Mesodermal cell (in vitro differentiated cells): ENCODE measurements at regions not wholly inside any gene's neighbourhood (a gene's known extent, or its start where the extent isn't known, plus 50 kb on each side); places are given as distances from the start of the nearest gene placed in this dataset.

Experiments
- H3K27ac ChIP-seq: 2 replicates; pipeline ENCODE4 v1.7.0; 2013; ENCODE audit warnings: mild to moderate bottlenecking, low read depth, low read length, moderate library complexity; ENCODE audit not compliant: severe bottlenecking
- H3K36me3 ChIP-seq: 2 replicates; pipeline ENCODE4 v1.7.1; 2013; ENCODE audit warnings: mild to moderate bottlenecking, low read length, moderate library complexity; ENCODE audit not compliant: control insufficient read depth, insufficient read depth
- H3K4me1 ChIP-seq: one replicate; pipeline ENCODE4 v1.7.1; 2013; ENCODE audit warnings: mild to moderate bottlenecking, low read length; ENCODE audit not compliant: insufficient read depth, control insufficient read depth, poor library complexity, severe bottlenecking
- H3K4me3 ChIP-seq: 2 replicates; pipeline ENCODE4 v1.7.0; 2013; ENCODE audit warnings: low read length, control low read depth, mild to moderate bottlenecking; ENCODE audit not compliant: insufficient read depth, poor library complexity, severe bottlenecking; ENCODE audit errors: extremely low read depth
- H3K9me3 ChIP-seq: 2 replicates; pipeline ENCODE4 v1.7.1; 2013; ENCODE audit warnings: mild to moderate bottlenecking, low read length, moderate library complexity; ENCODE audit not compliant: control insufficient read depth
- WGBS, 2 experiments: methylation state at CpG; one replicate each; pipeline ENCODE4 v1.1.5; 2013; ENCODE audit warnings: missing lambda C conversion rate in 2 of 2; ENCODE audit not compliant: insufficient coverage in 2 of 2; 5-methylcytosine and 5-hydroxymethylcytosine counted together

- Histone ChIP-seq H3K36me3 (no peaks in the 10 kb centered on the region), H3K9me3 (no peaks in the 10 kb centered on the region), H3K4me1 (no peaks in the 10 kb centered on the region), H3K4me3 (no peak overlapping the region), H3K27ac (no peak overlapping the region)
- 84 to 92% methylated on average over 5 to 9 of the region's 9 CpGs for WGBS, 2 experiments
Measured at GRCh38 chr22:48588878-48589450, 1238.7 kb downstream of the BRD1 start.

- 95% methylated on average over 17 to 18 of the region's 23 CpGs for WGBS, 2 experiments
- H3K4me3 ChIP-seq: no peak overlapping the region
- H3K36me3 ChIP-seq: no peaks in the 10 kb centered on the region
- no peaks in the 10 kb centered on the region for H3K9me3 ChIP-seq
- H3K4me1 ChIP-seq: no peaks in the 10 kb centered on the region
- no peak overlapping the region for H3K27ac ChIP-seq
Measured at GRCh38 chr22:48588151-48588877, 1239.4 kb downstream of the BRD1 start.

- 83 to 91% methylated on average over 15 to 18 of the region's 18 CpGs for WGBS, 2 experiments
- Histone ChIP-seq H3K9me3 (no peaks in the 10 kb centered on the region), H3K36me3 (no peaks in the 10 kb centered on the region)
Measured at GRCh38 chr22:48587236-48587865, 1240.3 kb downstream of the BRD1 start.

GRCh38 chr22:48586799-48587185, 1240.9 kb downstream of the BRD1 start:
- Histone ChIP-seq H3K9me3 (no peaks in the 10 kb centered on the region), H3K4me3 (no peak overlapping the region), H3K36me3 (no peaks in the 10 kb centered on the region), H3K4me1 (no peaks in the 10 kb centered on the region), H3K27ac (no peak overlapping the region)
- 86 to 96% methylated on average over 4 to 7 of the region's 7 CpGs for WGBS, 2 experiments

More at GRCh38 chr22:48587236-48587865, 1240.3 kb downstream of the BRD1 start:
- Histone ChIP-seq H3K4me1 (no peaks in the 10 kb centered on the region), H3K4me3 (no peak overlapping the region), H3K27ac (no peak overlapping the region)

- Histone ChIP-seq H3K9me3 (no peaks in the 10 kb centered on the region), H3K4me1 (no peaks in the 10 kb centered on the region), H3K4me3 (no peak overlapping the region), H3K27ac (no peak overlapping the region), H3K36me3 (no peaks in the 10 kb centered on the region)
- WGBS, 2 experiments: 75 to 78% methylated on average over 15 to 16 of the region's 21 CpGs
Measured at GRCh38 chr22:48585916-48586798, 1241.5 kb downstream of the BRD1 start.

- no peak overlapping the region for H3K4me3 ChIP-seq
- no peak overlapping the region for H3K27ac ChIP-seq
- H3K36me3 ChIP-seq: no peaks in the 10 kb centered on the region
- 84 to 100% methylated on average over 2 to 3 of the region's 3 CpGs for WGBS, 2 experiments
- peaks cover 8% of the 10 kb centered on the region for H3K4me1 ChIP-seq
- H3K9me3 ChIP-seq: no peaks in the 10 kb centered on the region
Measured at GRCh38 chr22:48584170-48584569, 1243.5 kb downstream of the BRD1 start.

GRCh38 chr22:48581796-48582469, 1245.7 kb downstream of the BRD1 start:
- WGBS, 2 experiments: 89 to 93% methylated on average over 17 to 19 of the region's 20 CpGs
- H3K9me3 ChIP-seq: no peaks in the 10 kb centered on the region
- H3K27ac ChIP-seq: no peak overlapping the region
- H3K4me1 ChIP-seq: peaks cover 8% of the 10 kb centered on the region
- H3K4me3 ChIP-seq: no peak overlapping the region
- no peaks in the 10 kb centered on the region for H3K36me3 ChIP-seq

- H3K27ac ChIP-seq: no peak overlapping the region
- no peaks in the 10 kb centered on the region for H3K9me3 ChIP-seq
- H3K4me1 ChIP-seq: peaks cover 8% of the 10 kb centered on the region
- H3K4me3 ChIP-seq: no peak overlapping the region
- 89 to 91% methylated on average over 18 to 21 of the region's 23 CpGs for WGBS, 2 experiments
- no peaks in the 10 kb centered on the region for H3K36me3 ChIP-seq
Measured at GRCh38 chr22:48581205-48581766, 1246.4 kb downstream of the BRD1 start.

- Histone ChIP-seq H3K9me3 (no peaks in the 10 kb centered on the region), H3K4me1 (peaks cover 8% of the 10 kb centered on the region), H3K4me3 (no peak overlapping the region), H3K27ac (no peak overlapping the region), H3K36me3 (no peaks in the 10 kb centered on the region)
- WGBS, 2 experiments: 88 to 98% methylated on average over 7 to 12 of the region's 13 CpGs
Measured at GRCh38 chr22:48580481-48580970, 1247.1 kb downstream of the BRD1 start.

GRCh38 chr22:48579928-48580309, 1247.8 kb downstream of the BRD1 start:
- WGBS, 2 experiments: 92 to 95% methylated on average over 22 of the region's 22 CpGs
- Histone ChIP-seq H3K36me3 (no peaks in the 10 kb centered on the region), H3K27ac (peak overlapping the region; percentile 16), H3K4me1 (peaks cover 8% of the 10 kb centered on the region), H3K9me3 (no peaks in the 10 kb centered on the region), H3K4me3 (no peak overlapping the region)
